ENCODE measurements at regions not wholly inside any gene's neighbourhood (a gene's known extent, or its start where the extent isn't known, plus 50 kb on each side); places are given as distances from the start of the nearest gene placed in this dataset.
A peak's percentile ranks its signal among the peaks of the same experiment; 100 is the strongest.
"Not testable (repeated sequence)": the region's sequence is repeated elsewhere in the genome, so short reads cannot be mapped to it uniquely, and the experiment has no call there.

DNA sequence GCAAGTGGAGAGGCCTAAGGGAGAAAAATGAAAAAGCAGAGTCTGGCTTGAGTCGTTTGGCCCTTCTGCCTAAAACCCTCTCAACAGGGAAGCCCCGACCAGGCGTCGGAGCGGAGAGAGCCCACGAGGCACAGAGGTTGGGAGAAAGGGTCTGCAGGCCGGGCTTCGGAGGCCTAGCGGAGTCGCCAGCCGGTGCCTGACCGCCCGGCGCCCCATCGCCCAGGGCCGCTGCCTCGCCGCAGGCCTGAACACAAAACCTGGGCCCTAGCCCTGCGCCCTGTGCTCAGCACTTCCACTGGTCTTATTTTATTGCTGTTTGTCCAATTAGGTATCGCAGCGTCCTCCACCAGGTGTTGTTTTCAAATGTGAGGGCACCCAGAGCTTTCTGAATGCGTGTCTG is 970.0 kb upstream of the DEFB115 start:
- H3K36me3 Mint-ChIP-seq (ENCODE audit: low read depth); H3K27ac Mint-ChIP-seq; H3K9me3 Mint-ChIP-seq; H3K4me3 Mint-ChIP-seq; intact Hi-C loops (cut with micrococcal nuclease): not testable (repeated sequence)
- peaks cover 12% of the 10 kb centered on the region for H3K27me3 Mint-ChIP-seq
- peaks cover 15% of the 10 kb centered on the region for H3K4me1 Mint-ChIP-seq (ENCODE audit: low read depth)

DNA sequence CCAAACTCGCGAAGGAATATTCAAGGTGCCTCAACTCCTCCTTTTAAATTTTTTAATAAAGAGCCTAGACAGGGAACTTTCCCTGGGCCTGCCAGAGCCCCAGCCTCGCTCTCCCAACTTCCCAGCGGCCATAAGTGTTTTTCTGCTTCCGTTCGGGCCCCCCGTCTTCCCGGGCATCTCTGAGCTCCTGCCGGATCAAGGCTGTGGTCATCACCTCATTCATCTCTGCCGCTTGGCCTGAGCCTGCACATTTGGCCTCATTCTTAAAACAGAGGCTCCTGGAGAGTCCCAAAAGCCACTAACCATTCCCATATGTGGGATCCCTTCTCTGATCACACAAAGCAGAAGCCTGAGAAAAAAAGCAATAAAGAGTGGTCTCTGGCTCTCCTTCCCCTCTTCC is 969.1 kb upstream of the DEFB115 start:
- H3K4me3 Mint-ChIP-seq: no peak overlapping the region
- peaks cover 9% of the 10 kb centered on the region for H3K27me3 Mint-ChIP-seq
- peaks cover 8% of the 10 kb centered on the region for H3K9me3 Mint-ChIP-seq
- no peaks in the 10 kb centered on the region for H3K36me3 Mint-ChIP-seq (ENCODE audit: low read depth)
- intact Hi-C loops (cut with micrococcal nuclease): no loop called here
- H3K27ac Mint-ChIP-seq: no peak overlapping the region
- peaks cover 15% of the 10 kb centered on the region for H3K4me1 Mint-ChIP-seq (ENCODE audit: low read depth)

DNA sequence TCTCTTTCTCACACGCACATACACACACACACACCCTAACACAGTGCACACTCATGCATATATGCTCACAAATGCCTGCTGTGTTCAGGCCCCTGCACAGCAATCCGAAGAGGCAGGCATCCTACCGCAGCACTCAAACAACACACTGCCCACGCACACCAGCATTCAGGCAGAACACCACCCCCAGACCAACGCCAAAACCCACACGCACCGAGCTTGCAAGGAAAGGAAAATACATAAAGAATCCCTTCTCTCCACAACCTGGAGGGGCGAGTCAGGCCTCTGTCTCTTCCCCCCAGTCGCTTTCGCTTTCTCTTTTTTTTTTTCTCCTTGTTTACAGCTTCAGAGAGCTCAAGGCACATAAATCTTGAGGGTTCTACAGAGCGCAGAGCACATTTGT is 968.4 kb upstream of the DEFB115 start:
- H3K27me3 Mint-ChIP-seq; H3K36me3 Mint-ChIP-seq (ENCODE audit: low read depth); H3K9me3 Mint-ChIP-seq; intact Hi-C loops (cut with micrococcal nuclease): not testable (repeated sequence)
- peak overlapping the region; percentile 50 for H3K4me3 Mint-ChIP-seq
- H3K4me1 Mint-ChIP-seq (ENCODE audit: low read depth): peaks cover 15% of the 10 kb centered on the region
- H3K27ac Mint-ChIP-seq: peak overlapping the region; percentile 62

DNA sequence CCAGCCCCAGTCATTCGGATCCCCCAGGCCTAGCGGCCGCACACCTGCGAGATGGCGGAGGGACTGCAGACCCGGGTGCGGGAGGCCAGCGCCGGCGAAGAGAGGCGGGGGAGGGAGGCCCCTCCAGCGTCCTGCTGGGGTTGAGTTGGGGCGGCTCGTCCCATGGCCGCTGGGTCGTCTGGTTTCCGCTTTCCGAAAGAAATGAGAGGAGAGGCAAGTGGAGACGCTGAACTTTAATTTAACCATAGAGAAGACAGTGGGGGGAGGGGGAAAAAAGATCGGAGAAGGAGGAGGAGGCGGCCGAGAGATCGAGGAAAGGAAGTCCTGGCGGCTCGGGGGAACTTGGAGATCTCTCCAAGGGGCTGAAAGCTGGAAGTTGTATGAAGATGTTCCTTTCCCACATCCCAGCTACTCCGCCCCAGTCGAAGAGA is 967.7 kb upstream of the DEFB115 start:
- peak overlapping the region; percentile 72 for H3K4me3 Mint-ChIP-seq
- H3K36me3 Mint-ChIP-seq (ENCODE audit: low read depth); intact Hi-C loops (cut with micrococcal nuclease); H3K27me3 Mint-ChIP-seq; H3K9me3 Mint-ChIP-seq: not testable (repeated sequence)
- peak overlapping the region; percentile 62 for H3K27ac Mint-ChIP-seq
- peaks cover 15% of the 10 kb centered on the region for H3K4me1 Mint-ChIP-seq (ENCODE audit: low read depth)

DNA sequence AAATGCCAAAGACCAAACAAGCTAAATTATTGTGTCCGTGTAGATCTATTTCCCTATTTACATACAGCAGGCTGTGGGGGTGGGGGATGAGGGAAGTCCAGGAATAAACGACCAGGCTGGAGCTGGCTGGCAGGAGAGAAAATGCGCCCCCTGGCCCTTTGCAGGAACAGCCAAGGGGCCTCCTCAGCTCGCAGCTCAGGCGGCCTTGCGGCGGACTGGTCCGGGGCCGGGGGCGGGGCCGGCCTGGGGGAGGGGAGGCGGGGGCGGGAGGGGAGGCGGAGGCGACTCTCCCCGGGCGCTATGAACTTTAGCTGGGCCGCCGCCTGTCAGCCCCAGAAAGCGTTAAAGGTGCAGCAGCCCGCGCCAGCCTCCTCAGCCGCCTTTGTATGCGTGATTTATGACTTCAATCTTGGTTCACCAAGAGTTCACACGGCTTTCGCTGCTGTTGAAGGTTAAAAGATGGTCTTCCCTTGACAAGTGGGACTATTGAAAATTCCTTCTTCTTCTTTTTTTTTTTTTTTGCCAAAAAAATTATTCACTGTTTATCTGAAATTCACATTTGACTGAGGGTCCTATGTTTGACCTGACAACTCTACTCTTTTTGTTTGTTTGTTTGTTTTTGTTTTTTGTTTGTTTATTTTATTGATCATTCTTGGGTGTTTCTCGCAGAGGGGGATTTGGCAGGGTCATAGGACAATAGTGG is 967.0 kb upstream of the DEFB115 start:
- H3K4me3 Mint-ChIP-seq: peak overlapping the region; percentile 72
- intact Hi-C loops (cut with micrococcal nuclease); H3K27ac Mint-ChIP-seq; H3K36me3 Mint-ChIP-seq (ENCODE audit: low read depth); H3K9me3 Mint-ChIP-seq; H3K27me3 Mint-ChIP-seq: not testable (repeated sequence)
- peaks cover 15% of the 10 kb centered on the region for H3K4me1 Mint-ChIP-seq (ENCODE audit: low read depth)

DNA sequence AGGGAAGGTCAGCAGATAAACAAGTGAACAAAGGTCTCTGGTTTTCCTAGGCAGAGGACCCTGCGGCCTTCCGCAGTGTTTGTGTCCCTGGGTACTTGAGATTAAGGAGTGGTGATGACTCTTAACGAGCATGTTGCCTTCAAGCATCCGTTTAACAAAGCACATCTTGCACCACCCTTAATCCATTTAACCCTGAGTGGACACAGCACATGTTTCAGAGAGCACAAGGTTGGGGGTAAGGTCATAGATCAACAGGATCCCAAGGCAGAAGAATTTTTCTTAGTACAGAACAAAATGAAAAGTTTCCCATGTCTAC is 966.4 kb upstream of the DEFB115 start:
- H3K27me3 Mint-ChIP-seq; intact Hi-C loops (cut with micrococcal nuclease); H3K36me3 Mint-ChIP-seq (ENCODE audit: low read depth); H3K9me3 Mint-ChIP-seq; H3K27ac Mint-ChIP-seq; H3K4me3 Mint-ChIP-seq: not testable (repeated sequence)
- peaks cover 15% of the 10 kb centered on the region for H3K4me1 Mint-ChIP-seq (ENCODE audit: low read depth)

DNA sequence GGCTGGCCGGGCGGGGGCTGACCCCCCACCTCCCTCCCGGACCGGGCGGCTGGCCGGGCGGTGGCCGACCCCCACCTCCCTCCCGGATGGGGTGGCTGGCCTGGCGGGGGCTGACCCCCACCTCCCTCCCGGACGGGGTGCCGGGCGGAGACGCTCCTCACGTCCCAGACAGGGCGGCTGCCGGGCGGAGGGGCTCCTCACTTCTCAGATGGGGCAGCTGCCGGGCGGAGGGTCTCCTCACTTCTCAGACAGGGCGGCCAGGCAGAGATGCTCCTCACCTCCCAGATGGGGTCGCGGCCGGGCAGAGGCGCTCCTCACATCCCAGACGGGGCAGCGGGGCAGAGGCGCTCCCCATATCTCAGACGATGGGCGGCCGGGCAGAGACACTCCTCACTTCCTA is 965.8 kb upstream of the DEFB115 start:
- intact Hi-C loops (cut with micrococcal nuclease); H3K4me3 Mint-ChIP-seq; H3K27ac Mint-ChIP-seq; H3K36me3 Mint-ChIP-seq (ENCODE audit: low read depth); H3K27me3 Mint-ChIP-seq; H3K9me3 Mint-ChIP-seq: not testable (repeated sequence)
- peaks cover 15% of the 10 kb centered on the region for H3K4me1 Mint-ChIP-seq (ENCODE audit: low read depth)

DNA sequence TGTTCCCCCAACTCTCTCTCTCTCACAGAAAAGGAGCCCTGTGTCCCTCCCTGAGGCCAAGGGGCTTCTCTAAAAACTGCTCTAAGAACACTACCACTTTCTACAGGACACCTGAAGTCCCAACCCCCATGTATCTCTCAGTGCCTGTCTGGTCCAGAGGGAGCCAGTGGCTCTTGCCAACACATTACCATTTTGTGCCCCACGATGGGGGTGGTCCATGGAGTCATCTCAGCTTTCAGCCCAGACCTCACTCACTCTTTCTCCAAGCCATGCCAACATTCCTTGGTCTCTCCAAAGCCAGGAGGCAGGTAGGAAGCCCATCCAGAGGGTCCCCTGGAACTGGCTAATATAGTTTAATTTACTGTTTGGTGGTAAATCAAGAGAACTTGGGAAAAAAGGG is 962.1 kb upstream of the DEFB115 start:
- H3K4me1 Mint-ChIP-seq (ENCODE audit: low read depth); H3K4me3 Mint-ChIP-seq; H3K9me3 Mint-ChIP-seq; H3K27ac Mint-ChIP-seq; intact Hi-C loops (cut with micrococcal nuclease); H3K36me3 Mint-ChIP-seq (ENCODE audit: low read depth): not testable (repeated sequence)
- peaks cover 15% of the 10 kb centered on the region for H3K27me3 Mint-ChIP-seq

DNA sequence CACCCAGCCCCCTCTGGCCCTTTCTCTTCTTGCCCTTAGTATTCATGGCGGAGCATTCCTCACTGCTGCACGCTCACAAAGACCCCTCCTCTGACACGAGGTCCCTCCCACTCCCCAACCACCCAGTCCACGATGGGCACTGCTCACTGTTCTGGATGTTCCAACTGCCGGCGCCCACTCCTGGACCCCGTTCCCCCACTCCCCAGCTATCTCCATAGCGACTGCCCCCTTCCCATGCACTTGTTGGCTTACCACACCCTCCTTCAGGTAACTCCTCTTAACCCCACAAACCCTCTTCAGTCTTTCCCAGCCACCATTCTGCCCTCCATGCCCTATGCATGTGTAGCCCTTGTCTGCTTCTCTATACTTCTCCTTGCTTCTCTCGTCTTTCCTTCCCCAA is 961.5 kb upstream of the DEFB115 start:
- H3K4me1 Mint-ChIP-seq (ENCODE audit: low read depth); H3K36me3 Mint-ChIP-seq (ENCODE audit: low read depth); H3K27ac Mint-ChIP-seq; H3K9me3 Mint-ChIP-seq; H3K4me3 Mint-ChIP-seq; intact Hi-C loops (cut with micrococcal nuclease): not testable (repeated sequence)
- peaks cover 19% of the 10 kb centered on the region for H3K27me3 Mint-ChIP-seq

DNA sequence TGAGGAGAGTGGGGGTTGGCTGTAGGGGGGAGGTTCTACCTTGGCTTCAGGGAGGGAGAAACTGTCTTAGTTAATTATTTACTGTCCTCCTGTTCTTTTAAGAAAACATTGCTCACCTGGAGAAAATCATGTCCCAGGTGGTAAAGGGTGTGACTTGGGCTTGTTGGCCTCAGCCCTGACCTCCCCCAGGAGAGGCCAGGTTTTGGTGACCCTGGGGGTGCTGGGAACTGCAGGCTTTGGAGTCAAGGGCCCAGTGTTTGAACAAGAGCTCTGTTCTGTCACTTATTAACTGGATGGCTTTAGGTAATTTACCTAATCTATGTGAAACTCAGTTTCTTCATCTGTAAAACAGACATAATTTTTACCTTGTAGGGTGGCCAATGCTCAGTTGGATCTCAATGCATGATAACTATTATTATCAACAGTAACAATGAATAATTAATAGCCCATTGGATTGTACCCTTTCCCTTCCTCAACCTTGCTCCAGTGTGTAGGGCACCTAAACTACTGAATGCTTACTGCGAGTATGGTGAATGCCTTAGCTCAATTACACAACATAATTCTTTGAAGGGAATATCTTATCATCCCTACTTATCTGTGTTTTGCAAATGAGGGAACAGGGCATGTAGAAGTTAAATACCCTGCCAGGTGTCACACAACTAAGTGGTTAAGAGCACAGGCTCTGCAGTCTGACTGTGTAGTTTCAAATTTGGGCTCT is 959.4 kb upstream of the DEFB115 start:
- H3K36me3 Mint-ChIP-seq (ENCODE audit: low read depth); H3K4me3 Mint-ChIP-seq; intact Hi-C loops (cut with micrococcal nuclease); H3K9me3 Mint-ChIP-seq; H3K4me1 Mint-ChIP-seq (ENCODE audit: low read depth); H3K27ac Mint-ChIP-seq: not testable (repeated sequence)
- H3K27me3 Mint-ChIP-seq: peaks cover 24% of the 10 kb centered on the region

DNA sequence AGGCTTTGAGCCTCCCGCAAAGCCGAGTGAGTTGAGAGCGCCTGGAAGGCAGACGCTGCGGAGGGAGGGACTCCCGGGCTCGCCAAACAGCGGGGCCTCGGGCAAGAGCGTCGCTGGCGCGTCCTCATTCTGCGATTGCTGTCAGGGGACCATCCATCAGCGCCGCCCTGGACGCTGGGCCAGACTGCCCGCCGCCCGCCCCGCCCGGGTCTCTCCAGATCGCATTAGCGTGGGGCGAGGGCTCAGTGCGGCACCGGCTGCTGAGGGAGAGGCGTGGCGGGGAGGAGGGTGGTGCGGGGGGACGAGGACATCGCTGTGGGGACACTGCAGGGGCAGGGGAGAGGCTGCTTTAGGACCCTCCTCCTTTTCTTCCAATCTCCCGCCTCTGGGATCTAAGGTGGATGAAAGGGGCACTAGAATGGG is 957.2 kb upstream of the DEFB115 start:
- H3K4me1 Mint-ChIP-seq (ENCODE audit: low read depth); H3K27ac Mint-ChIP-seq; H3K36me3 Mint-ChIP-seq (ENCODE audit: low read depth); H3K4me3 Mint-ChIP-seq; H3K9me3 Mint-ChIP-seq; intact Hi-C loops (cut with micrococcal nuclease): not testable (repeated sequence)
- peaks cover 24% of the 10 kb centered on the region for H3K27me3 Mint-ChIP-seq

DNA sequence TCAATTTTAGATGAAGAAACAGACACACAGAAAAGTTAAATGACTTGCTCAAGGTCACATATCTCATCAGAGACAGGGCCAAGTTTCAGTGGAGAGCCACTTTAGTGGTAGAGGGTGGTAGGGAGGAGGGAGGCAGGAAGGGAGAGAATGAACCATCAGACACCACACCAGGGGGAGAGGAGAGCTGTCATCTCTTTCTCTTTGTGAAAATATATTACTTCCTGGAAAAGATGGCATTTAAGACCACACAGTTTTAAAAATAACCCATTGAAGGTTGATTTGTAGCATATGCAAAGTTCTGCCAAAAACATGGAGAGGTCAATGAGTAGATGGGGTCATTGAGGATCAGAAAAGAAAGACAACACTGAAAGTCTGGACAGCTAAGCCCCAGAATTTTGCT is 954.7 kb upstream of the DEFB115 start:
- H3K4me1 Mint-ChIP-seq (ENCODE audit: low read depth); H3K36me3 Mint-ChIP-seq (ENCODE audit: low read depth); H3K4me3 Mint-ChIP-seq; H3K9me3 Mint-ChIP-seq; intact Hi-C loops (cut with micrococcal nuclease); H3K27ac Mint-ChIP-seq: not testable (repeated sequence)
- peaks cover 22% of the 10 kb centered on the region for H3K27me3 Mint-ChIP-seq

DNA sequence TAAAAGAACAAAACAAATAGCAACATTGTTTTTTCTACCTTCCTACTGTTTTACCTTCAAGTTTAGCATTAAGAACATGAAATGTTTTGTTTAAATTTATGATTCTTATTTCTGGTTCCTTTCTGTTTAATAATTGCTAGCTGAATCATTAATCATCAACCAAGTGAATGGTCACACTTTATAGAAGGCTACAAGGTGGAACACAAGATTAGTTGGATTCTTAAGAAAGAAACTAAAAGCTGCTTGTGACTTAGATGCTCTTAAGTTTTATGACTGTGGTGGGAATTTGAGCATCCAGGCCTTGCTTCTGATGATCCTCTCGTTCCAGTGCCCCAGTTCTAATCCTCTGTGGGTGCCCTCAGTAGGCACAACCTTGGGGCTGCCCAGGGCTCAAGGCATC is 947.5 kb upstream of the DEFB115 start:
- H3K27me3 Mint-ChIP-seq; H3K4me1 Mint-ChIP-seq (ENCODE audit: low read depth); H3K36me3 Mint-ChIP-seq (ENCODE audit: low read depth); H3K27ac Mint-ChIP-seq; H3K4me3 Mint-ChIP-seq; intact Hi-C loops (cut with micrococcal nuclease); H3K9me3 Mint-ChIP-seq: not testable (repeated sequence)

DNA sequence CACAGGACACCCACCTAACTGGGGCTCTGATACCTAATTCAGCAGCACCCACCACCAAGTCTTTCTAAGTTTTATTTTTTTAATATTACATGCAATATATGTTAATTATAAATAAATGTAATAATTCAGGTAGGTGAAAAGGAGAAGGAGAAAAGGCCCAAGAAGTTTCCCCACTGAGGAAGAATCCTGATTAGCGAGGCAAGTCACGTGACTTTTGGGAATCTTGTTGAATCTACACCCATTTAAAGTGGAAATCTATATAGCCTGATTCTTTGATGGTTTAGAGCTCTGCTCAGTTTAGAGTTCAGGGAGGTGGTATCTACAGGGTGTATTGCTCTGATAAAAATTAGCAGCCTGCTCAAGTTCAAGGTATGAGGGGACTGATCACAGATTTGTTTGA is 947.1 kb upstream of the DEFB115 start:
- H3K27me3 Mint-ChIP-seq; H3K9me3 Mint-ChIP-seq; H3K4me1 Mint-ChIP-seq (ENCODE audit: low read depth); H3K4me3 Mint-ChIP-seq; H3K36me3 Mint-ChIP-seq (ENCODE audit: low read depth); H3K27ac Mint-ChIP-seq; intact Hi-C loops (cut with micrococcal nuclease): not testable (repeated sequence)

DNA sequence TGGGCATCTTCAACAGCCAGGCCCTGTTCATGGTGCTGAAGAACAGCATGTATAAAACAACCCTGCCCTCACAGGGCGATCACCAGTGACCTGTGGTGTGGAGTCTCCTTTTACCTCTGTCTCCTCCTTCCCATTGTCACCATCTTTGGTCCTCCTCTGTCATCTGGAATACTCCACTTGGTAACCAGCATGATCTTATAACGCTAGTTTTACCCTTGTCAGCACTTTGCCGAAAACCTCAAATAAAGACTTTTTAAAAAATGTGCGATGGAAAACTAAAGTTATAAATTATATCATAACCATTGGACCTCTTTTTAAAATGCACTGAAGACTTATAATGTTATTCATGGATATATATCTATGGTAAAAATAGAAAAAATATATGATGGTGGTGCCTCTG is 945.2 kb upstream of the DEFB115 start:
- H3K9me3 Mint-ChIP-seq; H3K36me3 Mint-ChIP-seq (ENCODE audit: low read depth); H3K27ac Mint-ChIP-seq; H3K4me3 Mint-ChIP-seq; H3K4me1 Mint-ChIP-seq (ENCODE audit: low read depth); intact Hi-C loops (cut with micrococcal nuclease): not testable (repeated sequence)
- H3K27me3 Mint-ChIP-seq: peaks cover 16% of the 10 kb centered on the region

Measured in dendritic cell treated with granulocyte-macrophage colony-stimulating factor and Interleukin-4, amounts not matched to agents 40 ng/mL and 50 ng/mL, for 4 days (primary cell).